SK-N-MC (cell line): ENCODE measurements at regions not wholly inside any gene's neighbourhood (a gene's known extent, or its start where the extent isn't known, plus 50 kb on each side); places are given as distances from the start of the nearest gene placed in this dataset.

ENCODE experiments used
- DNase-seq: peaks from one replicate; pipeline ENCODE4 v3.0.0-alpha.2; 2011; ENCODE audit warnings: low read depth, low spot score
- H3K27ac ChIP-seq: fragments of 200-600 bp; sonication (generic); 2 replicates; pipeline ENCODE4 v1.5.1; 2016; ENCODE audit warnings: mixed run types
- H3K36me3 ChIP-seq: fragments of 200-600 bp; sonication (generic); 2 replicates; pipeline ENCODE4 v1.6.1; 2017; ENCODE audit warnings: antibody characterized with exemption, low read length, mixed read lengths; ENCODE audit not compliant: insufficient read depth
- H3K4me3 ChIP-seq: fragments of 200-600 bp; sonication (generic); 2 replicates; pipeline ENCODE4 v1.5.1; 2016
- H3K9ac ChIP-seq: fragments of 200-600 bp; sonication (generic); 2 replicates; pipeline ENCODE4 v1.8.0; 2017; ENCODE audit warnings: mixed run types, mixed read lengths; ENCODE audit not compliant: insufficient read length
- H3K9me3 ChIP-seq: fragments of 200-600 bp; sonication (generic); 2 replicates; pipeline ENCODE4 v1.6.1; 2017; ENCODE audit warnings: low read depth, mild to moderate bottlenecking, antibody characterized with exemption, low read length, moderate library complexity, mixed read lengths
- EZH2 ChIP-seq: fragments of 200-600 bp; sonication (generic); IDR thresholded peaks from one replicate; pipeline ENCODE4 v1.6.1; 2017; ENCODE audit warnings: antibody characterized with exemption
- FOXP2 ChIP-seq: optimal IDR thresholded peaks from 2 replicates; pipeline ENCODE3; 2011; ENCODE audit warnings: mild to moderate bottlenecking, moderate library complexity; ENCODE audit not compliant: insufficient read depth; ENCODE audit errors: extremely low read length, control extremely low read depth
- POLR2AphosphoS5 ChIP-seq: IDR thresholded peaks from 2 replicates; pipeline ENCODE4 v1.6.1; 2012; ENCODE audit warnings: mild to moderate bottlenecking, low read depth, low read length, borderline replicate concordance

- no peak for TF ChIP-seq FOXP2
- TF ChIP-seq POLR2AphosphoS5 = no peak
- TF ChIP-seq EZH2 = no peak
- H3K4me3 ChIP-seq = no peak overlapping the region
- no peaks in the 10 kb centered on the region for H3K9me3 ChIP-seq
Observed at GRCh38 chr5:155275222-155275621, 261.7 kb downstream of the KIF4B start.

GRCh38 chr5:155276231-155276630 lies 262.7 kb downstream of the KIF4B start:
- H3K9me3 ChIP-seq = no peaks in the 10 kb centered on the region
- TF ChIP-seq POLR2AphosphoS5 (no peak), EZH2 (no peak), FOXP2 (no peak)
- no peak for DNase-seq
- no peak overlapping the region for H3K27ac ChIP-seq
- no peaks in the 10 kb centered on the region for H3K36me3 ChIP-seq
- H3K9ac ChIP-seq = no peak overlapping the region
- H3K4me3 ChIP-seq = no peak overlapping the region

More at GRCh38 chr5:155275222-155275621, 261.7 kb downstream of the KIF4B start:
- DNase-seq = no peak
- Histone ChIP-seq H3K27ac (no peak overlapping the region), H3K36me3 (no peaks in the 10 kb centered on the region), H3K9ac (no peak overlapping the region)

GRCh38 chr5:155278532-155278931 lies 265.0 kb downstream of the KIF4B start:
- no peak overlapping the region for H3K9ac ChIP-seq
- H3K36me3 ChIP-seq = no peaks in the 10 kb centered on the region
- no peak for DNase-seq
- H3K4me3 ChIP-seq = no peak overlapping the region
- TF ChIP-seq POLR2AphosphoS5 (no peak), FOXP2 (no peak), EZH2 (no peak)
- no peaks in the 10 kb centered on the region for H3K9me3 ChIP-seq
- no peak overlapping the region for H3K27ac ChIP-seq

- Histone ChIP-seq H3K27ac (no peak overlapping the region), H3K9me3 (no peaks in the 10 kb centered on the region), H3K4me3 (no peak overlapping the region), H3K9ac (no peak overlapping the region), H3K36me3 (no peaks in the 10 kb centered on the region)
- TF ChIP-seq FOXP2 (no peak), EZH2 (no peak), POLR2AphosphoS5 (no peak)
- no peak for DNase-seq
Observed at GRCh38 chr5:155282503-155283107, 269.1 kb downstream of the KIF4B start.

GRCh38 chr5:155285706-155286105 lies 272.2 kb downstream of the KIF4B start:
- TF ChIP-seq POLR2AphosphoS5 (no peak), FOXP2 (no peak), EZH2 (no peak)
- DNase-seq = no peak
- H3K27ac ChIP-seq = no peak overlapping the region
- H3K9ac ChIP-seq = no peak overlapping the region
- no peak overlapping the region for H3K4me3 ChIP-seq
- no peaks in the 10 kb centered on the region for H3K36me3 ChIP-seq
- no peaks in the 10 kb centered on the region for H3K9me3 ChIP-seq

GRCh38 chr5:155290937-155291336 lies 277.4 kb downstream of the KIF4B start:
- H3K9ac ChIP-seq = no peak overlapping the region
- H3K27ac ChIP-seq = peak overlapping the region; percentile 33; the same call in 1 of the 2 replicates
- no peaks in the 10 kb centered on the region for H3K36me3 ChIP-seq
- H3K9me3 ChIP-seq = no peaks in the 10 kb centered on the region
- TF ChIP-seq EZH2 (no peak), FOXP2 (no peak), POLR2AphosphoS5 (no peak)
- no peak for DNase-seq
- no peak overlapping the region; the same call in 1 of the 2 replicates for H3K4me3 ChIP-seq

GRCh38 chr5:155293605-155294178 lies 280.1 kb downstream of the KIF4B start:
- H3K36me3 ChIP-seq = no peaks in the 10 kb centered on the region
- no peak overlapping the region for H3K27ac ChIP-seq
- TF ChIP-seq EZH2 (no peak), POLR2AphosphoS5 (no peak), FOXP2 (no peak)
- H3K9me3 ChIP-seq = no peaks in the 10 kb centered on the region
- H3K9ac ChIP-seq = no peak overlapping the region
- H3K4me3 ChIP-seq = no peak overlapping the region
- DNase-seq = no peak

GRCh38 chr5:155295111-155295510 lies 281.6 kb downstream of the KIF4B start:
- H3K36me3 ChIP-seq = no peaks in the 10 kb centered on the region
- no peak overlapping the region for H3K27ac ChIP-seq
- TF ChIP-seq EZH2 (no peak), POLR2AphosphoS5 (no peak), FOXP2 (no peak)
- H3K9ac ChIP-seq = no peak overlapping the region
- H3K9me3 ChIP-seq = no peaks in the 10 kb centered on the region
- DNase-seq = no peak
- no peak overlapping the region for H3K4me3 ChIP-seq

- TF ChIP-seq POLR2AphosphoS5 (no peak), EZH2 (no peak), FOXP2 (no peak)
- DNase-seq = no peak
Observed at GRCh38 chr5:155299386-155300005, 285.9 kb downstream of the KIF4B start.

More at GRCh38 chr5:155299386-155300005, 285.9 kb downstream of the KIF4B start:
- Histone ChIP-seq H3K36me3 (no peaks in the 10 kb centered on the region), H3K27ac (no peak overlapping the region), H3K9ac (no peak overlapping the region), H3K9me3 (no peaks in the 10 kb centered on the region), H3K4me3 (no peak overlapping the region)
